H1 (cell line): ENCODE measurements at regions not wholly inside any gene's neighbourhood (a gene's known extent, or its start where the extent isn't known, plus 50 kb on each side); places are given as distances from the start of the nearest gene placed in this dataset.
"Not testable (repeated sequence)": the region's sequence is repeated elsewhere in the genome, so short reads cannot be mapped to it uniquely, and the experiment has no call there.

Experiments used
- CTCF ChIA-PET: fragments of 300-600 bp; sonication (Branson Sonifier 250); formaldehyde crosslinking; loops from one replicate; lab custom pipeline; 2021; ENCODE audit not compliant: partially characterized antibody; lab: Charles Lee
- POLR2A ChIA-PET: fragments of 300-600 bp; sonication (Branson Sonifier 250); formaldehyde crosslinking; loops from one replicate; lab custom pipeline; 2021; ENCODE audit warnings: inconsistent platforms; ENCODE audit not compliant: partially characterized antibody; lab: Charles Lee
- DNase-seq, 2 experiments: peaks; one replicate each; pipeline versions ENCODE4 v3.0.0 to v3.0.0-alpha.2; 2010 to 2022; ENCODE audit warnings: low spot score in 2 of 2, low read depth in 1 of 2, mixed read lengths in 1 of 2
- FAIRE-seq: peaks from 2 replicates; lab custom pipeline; 2011; peaks lifted over from hg19 to GRCh38; lab: Jason Lieb, UNC
- H2AFZ ChIP-seq: 2 replicates; pipeline ENCODE4 v1.8.1; 2012; ENCODE audit warnings: low read length, inconsistent platforms
- H2AK5ac ChIP-seq: 2 replicates; pipeline ENCODE4 v1.6.1; 2013; ENCODE audit warnings: low read depth, low read length
- H2BK120ac ChIP-seq: replicated peaks from 2 replicates; pipeline ENCODE3; 2013; ENCODE audit warnings: low read depth, low read length, inconsistent platforms
- H2BK12ac ChIP-seq: 2 replicates; pipeline ENCODE4 v1.6.1; 2013; ENCODE audit warnings: low read depth, low read length
- H2BK15ac ChIP-seq: 2 replicates; pipeline ENCODE4 v1.6.1; 2013; ENCODE audit warnings: low read length
- H2BK20ac ChIP-seq: 2 replicates; pipeline ENCODE4 v1.6.1; 2013; ENCODE audit warnings: low read length
- H2BK5ac ChIP-seq: 2 replicates; pipeline ENCODE4 v1.6.1; 2013; ENCODE audit warnings: low read depth, low read length
- H3K14ac ChIP-seq: 2 replicates; pipeline ENCODE4 v1.6.1; 2013; ENCODE audit warnings: inconsistent platforms; ENCODE audit not compliant: insufficient read length
- H3K18ac ChIP-seq: 2 replicates; pipeline ENCODE4 v1.6.1; 2013; ENCODE audit warnings: low read length; ENCODE audit errors: extremely low read depth
- H3K23ac ChIP-seq: 2 replicates; pipeline ENCODE4 v1.6.1; 2013; ENCODE audit warnings: inconsistent platforms; ENCODE audit not compliant: insufficient read length
- H3K23me2 ChIP-seq: 2 replicates; pipeline ENCODE4 v1.6.1; 2013; ENCODE audit warnings: low read depth, low read length
- H3K27ac ChIP-seq: 2 replicates; pipeline ENCODE4 v1.6.1; 2011; ENCODE audit warnings: low read depth, low read length, inconsistent platforms
- H3K27me3 ChIP-seq, 4 experiments: replicated peaks in 1 of 4; 1 replicate in 1 of 4; 2 replicates in 3 of 4; pipeline versions ENCODE4 v1.6.1 to v1.8.1; 2011 to 2013; ENCODE audit warnings: low read length in 3 of 4, mild to moderate bottlenecking in 3 of 4, inconsistent platforms in 2 of 4, mixed read lengths in 2 of 4, moderate library complexity in 1 of 4; ENCODE audit not compliant: control insufficient read depth in 3 of 4, insufficient read depth in 3 of 4; ENCODE audit errors: extremely low read depth in 1 of 4
- H3K36me3 ChIP-seq, 4 experiments: 2 replicates each; pipeline versions ENCODE4 v1.6.1 to v1.8.1; 2011 to 2013; ENCODE audit warnings: mild to moderate bottlenecking in 4 of 4, low read length in 3 of 4, moderate library complexity in 2 of 4, control low read depth in 1 of 4, inconsistent platforms in 1 of 4; ENCODE audit not compliant: insufficient read depth in 4 of 4, control insufficient read depth in 2 of 4
- H3K4ac ChIP-seq: replicated peaks from 2 replicates; pipeline ENCODE3; 2013; ENCODE audit warnings: low read length, low read depth, mixed read lengths, inconsistent platforms; ENCODE audit not compliant: insufficient read length
- H3K4me1 ChIP-seq, 4 experiments: replicated peaks in 1 of 4; 1 replicate in 1 of 4; 2 replicates in 3 of 4; pipeline versions ENCODE4 v1.6.1 to v1.8.1; 2011 to 2013; ENCODE audit warnings: low read length in 3 of 4, inconsistent platforms in 2 of 4, mixed read lengths in 1 of 4; ENCODE audit not compliant: insufficient read depth in 4 of 4, control insufficient read depth in 3 of 4
- H3K4me2 ChIP-seq, 2 experiments: 2 replicates each; pipeline versions ENCODE4 v1.6.1 to v1.8.1; 2011 to 2013; ENCODE audit warnings: low read depth in 2 of 2, low read length in 2 of 2, control low read depth in 1 of 2, inconsistent platforms in 1 of 2, mild to moderate bottlenecking in 1 of 2; ENCODE audit not compliant: insufficient read depth in 1 of 2
- H3K4me3 ChIP-seq, 4 experiments: fragments of 200-600, 300-600 bp in 1 of 4; sonication (generic), shearing (Covaris generic), sonication (Bioruptor Twin) in 1 of 4; 2 replicates each; pipeline versions ENCODE4 v1.5.1 to v1.8.1; 2011 to 2016; ENCODE audit warnings: low read length in 4 of 4, low read depth in 3 of 4, control low read depth in 2 of 4, inconsistent platforms in 2 of 4, mild to moderate bottlenecking in 2 of 4, mixed read lengths in 1 of 4, moderate library complexity in 1 of 4; ENCODE audit not compliant: insufficient read depth in 2 of 4; ENCODE audit errors: extremely low read depth in 1 of 4
- H3K56ac ChIP-seq: replicated peaks from 2 replicates; pipeline ENCODE3; 2013; ENCODE audit warnings: low read depth, mild to moderate bottlenecking, mixed read lengths, low read length, inconsistent platforms; ENCODE audit not compliant: insufficient read length
- H3K79me1 ChIP-seq: 2 replicates; pipeline ENCODE4 v1.6.1; 2013; ENCODE audit warnings: low read depth, low read length, control low read depth
- H3K79me2 ChIP-seq, 2 experiments: 2 replicates each; pipeline versions ENCODE4 v1.6.1 to v1.8.1; 2012 to 2013; ENCODE audit warnings: low read length in 2 of 2, mild to moderate bottlenecking in 2 of 2, inconsistent platforms in 1 of 2; ENCODE audit not compliant: insufficient read depth in 2 of 2, control insufficient read depth in 1 of 2
- H3K9ac ChIP-seq, 4 experiments: replicated peaks in 1 of 4; 1 replicate in 1 of 4; 2 replicates in 3 of 4; pipeline versions ENCODE4 v1.6.1 to v1.8.1; 2011 to 2013; ENCODE audit warnings: low read depth in 3 of 4, low read length in 3 of 4, control low read depth in 2 of 4, mild to moderate bottlenecking in 2 of 4, moderate library complexity in 2 of 4, inconsistent platforms in 1 of 4; ENCODE audit errors: extremely low read depth in 1 of 4
- H3K9me3 ChIP-seq, 2 experiments: 2 replicates each; pipeline versions ENCODE4 v1.6.1 to v1.8.1; 2012 to 2013; ENCODE audit warnings: mild to moderate bottlenecking in 2 of 2, moderate library complexity in 2 of 2, control low read depth in 1 of 2, inconsistent platforms in 1 of 2, low read depth in 1 of 2, low read length in 1 of 2, mixed read lengths in 1 of 2; ENCODE audit not compliant: insufficient read depth in 2 of 2
- H4K20me1 ChIP-seq, 2 experiments: replicated peaks in 1 of 2; 2 replicates each; pipeline versions ENCODE3 to v1.8.1; 2011 to 2013; ENCODE audit warnings: inconsistent platforms in 2 of 2, low read length in 2 of 2, mild to moderate bottlenecking in 1 of 2; ENCODE audit not compliant: insufficient read depth in 2 of 2, control insufficient read depth in 1 of 2
- H4K5ac ChIP-seq: 2 replicates; pipeline ENCODE4 v1.6.1; 2013; ENCODE audit warnings: low read length, low read depth, mixed read lengths, inconsistent platforms; ENCODE audit not compliant: insufficient read length
- H4K8ac ChIP-seq: 2 replicates; pipeline ENCODE4 v1.8.0; 2013; ENCODE audit warnings: mild to moderate bottlenecking, moderate library complexity, low read length, inconsistent platforms; ENCODE audit not compliant: insufficient read depth; ENCODE audit errors: extremely low read depth
- H4K91ac ChIP-seq: replicated peaks from 2 replicates; pipeline ENCODE3; 2013; ENCODE audit warnings: low read length, mixed read lengths, inconsistent platforms; ENCODE audit not compliant: insufficient read length
- CTBP2 ChIP-seq: IDR thresholded peaks from 2 replicates; pipeline ENCODE4 v1.7.0; 2011; ENCODE audit warnings: borderline replicate concordance, mild to moderate bottlenecking, moderate library complexity, mixed read lengths, low read length; ENCODE audit not compliant: insufficient read depth, insufficient read length
- KDM5A ChIP-seq: fragments of 200-600 bp; IDR thresholded peaks from 2 replicates; pipeline ENCODE4 v1.7.1; 2012; ENCODE audit warnings: mild to moderate bottlenecking, low read length, inconsistent platforms, mixed read lengths
- RAD21 ChIP-seq, 2 experiments: IDR thresholded peaks in 1 of 2; conservative IDR thresholded peaks in 1 of 2; 2 replicates each; pipeline ENCODE4 v1.6.1; 2011; ENCODE audit warnings: low read depth in 2 of 2, low read length in 2 of 2, improper control_type of control experiment in 1 of 2, inconsistent platforms in 1 of 2, mild to moderate bottlenecking in 1 of 2, moderate library complexity in 1 of 2
- ZNF274 ChIP-seq: IDR thresholded peaks from 2 replicates; pipeline ENCODE4 v1.7.0; 2012; ENCODE audit warnings: low read length, borderline replicate concordance; ENCODE audit errors: extremely low read depth
- WGBS, 2 experiments: shearing (Covaris generic) in 1 of 2; methylation state at CpG; one replicate each; pipeline versions ENCODE4 v1.1.6 to v1.1.7; 2013 to 2015; ENCODE audit warnings: low lambda C conversion rate in 2 of 2, mixed read lengths in 2 of 2, inconsistent platforms in 1 of 2, low coverage in 1 of 2, missing lambda C conversion rate in 1 of 2; ENCODE audit not compliant: insufficient replicate concordance in 2 of 2, insufficient coverage in 1 of 2, insufficient read length in 1 of 2; ENCODE audit errors: extremely low coverage in 1 of 2, missing lambda C conversion rate in 1 of 2; 5-methylcytosine and 5-hydroxymethylcytosine counted together

GRCh38 chr1:4256351-4256750, 356.3 kb upstream of the C1orf174 start (continued):
- TF ChIP-seq CTBP2 (no peak), ZNF274 (no peak), KDM5A (no peak), RAD21 (IDR thresholded peaks at IDR 0.05 in 1 of 2, conservative IDR thresholded peaks at IDR 0.05 in 1 of 2; ENCODE audit: low read depth in 2 of 2, low read length in 2 of 2) (no peak)

GRCh38 chr1:4258146-4258777, 358.2 kb upstream of the C1orf174 start:
- not testable (repeated sequence) for H2BK120ac ChIP-seq, H3K4me3 ChIP-seq

More at GRCh38 chr1:4258146-4258777, 358.2 kb upstream of the C1orf174 start:
- H3K79me2 ChIP-seq, POLR2A ChIA-PET, H4K8ac ChIP-seq, H4K5ac ChIP-seq, H3K79me1 ChIP-seq, H3K36me3 ChIP-seq, H2BK5ac ChIP-seq, FAIRE-seq, DNase-seq, H3K27ac ChIP-seq, H4K20me1 ChIP-seq, H3K18ac ChIP-seq, H3K23ac ChIP-seq, H3K9ac ChIP-seq, H3K4me1 ChIP-seq, H4K91ac ChIP-seq, H2BK15ac ChIP-seq, CTCF ChIA-PET, H3K56ac ChIP-seq, H2AK5ac ChIP-seq, H2AFZ ChIP-seq, H3K4me2 ChIP-seq, H2BK12ac ChIP-seq, H3K4ac ChIP-seq, H3K14ac ChIP-seq, H3K27me3 ChIP-seq, H2BK20ac ChIP-seq, H3K23me2 ChIP-seq: not testable (repeated sequence)
- peaks cover 41 to 76% of the 10 kb centered on the region in 2 experiments for H3K9me3 ChIP-seq
- WGBS, 2 experiments: 92% methylated on average over 2 of the region's 2 CpGs; no CpG with 5 or more reads in 1 of the 2 experiments
